ENCODE measurements at regions not wholly inside any gene's neighbourhood (a gene's known extent, or its start where the extent isn't known, plus 50 kb on each side); places are given as distances from the start of the nearest gene placed in this dataset.
A peak's percentile ranks its signal among the peaks of the same experiment; 100 is the strongest.

- no peaks in the 10 kb centered on the region for H3K36me3 ChIP-seq (replicated peaks in 1 of 2)
- DNase-seq, result no peak
- WGBS, 4 donors, result 73 to 83% (median 75%) methylated on average over 1 of the region's 1 CpG
- intact Hi-C loops (cut with DNase I), result no loop called here
- H3K27me3 ChIP-seq, result no peaks in the 10 kb centered on the region
- no peak overlapping the region for H3K4me3 ChIP-seq
- TF ChIP-seq CTCF (IDR thresholded peaks at IDR 0.05), result no peak
- TF ChIP-seq POLR2A (IDR thresholded peaks at IDR 0.05), result no peak
- no peaks in the 10 kb centered on the region for H3K9me3 ChIP-seq (replicated peaks in 1 of 3)
- peaks cover 6 to 8% of the 10 kb centered on the region in 2 donors for H3K4me1 ChIP-seq (replicated peaks in 1 of 2)
- no peak overlapping the region for H3K27ac ChIP-seq
Measured at GRCh38 chr6:139927742-139928305, 553.4 kb upstream of the CITED2 start.

- H3K9me3 ChIP-seq (replicated peaks in 1 of 3), result no peaks in the 10 kb centered on the region
- 70 to 81% (median 76%) methylated on average over 2 of the region's 2 CpGs for WGBS, 4 donors
- no peak overlapping the region for H3K27ac ChIP-seq
- intact Hi-C loops (cut with DNase I), result no loop called here
- no peaks in the 10 kb centered on the region for H3K27me3 ChIP-seq
- no peaks in the 10 kb centered on the region for H3K36me3 ChIP-seq (replicated peaks in 1 of 2)
- H3K4me3 ChIP-seq, result no peak overlapping the region
- peaks cover 6 to 8% of the 10 kb centered on the region in 2 donors for H3K4me1 ChIP-seq (replicated peaks in 1 of 2)
- peak in 2 of 7 donors; percentile 19 to 27 for DNase-seq
- TF ChIP-seq POLR2A (IDR thresholded peaks at IDR 0.05), result no peak
- TF ChIP-seq CTCF (IDR thresholded peaks at IDR 0.05), result peak in 1 of 6 experiments; percentile 12
Measured at GRCh38 chr6:139927236-139927635, 552.8 kb upstream of the CITED2 start.

GRCh38 chr6:139926711-139927110 lies 552.3 kb upstream of the CITED2 start:
- WGBS, 4 donors, result 46 to 67% (median 61%) methylated on average over 3 of the region's 3 CpGs
- TF ChIP-seq CTCF (IDR thresholded peaks at IDR 0.05) (no peak), POLR2A (IDR thresholded peaks at IDR 0.05) (no peak)

GRCh38 chr6:139925894-139926641 lies 551.6 kb upstream of the CITED2 start:
- no peaks in the 10 kb centered on the region for H3K36me3 ChIP-seq (replicated peaks in 1 of 2)
- DNase-seq, result no peak
- H3K27ac ChIP-seq, result no peak overlapping the region
- H3K4me1 ChIP-seq (replicated peaks in 1 of 2), result peaks cover 6 to 8% of the 10 kb centered on the region in 2 donors
- H3K9me3 ChIP-seq (replicated peaks in 1 of 3), result no peaks in the 10 kb centered on the region
- 80 to 87% (median 85%) methylated on average over 11 of the region's 11 CpGs for WGBS, 4 donors
- no peak overlapping the region for H3K4me3 ChIP-seq
- H3K27me3 ChIP-seq, result no peaks in the 10 kb centered on the region
- intact Hi-C loops (cut with DNase I), result no loop called here
- no peak for TF ChIP-seq CTCF (IDR thresholded peaks at IDR 0.05)
- no peak for TF ChIP-seq POLR2A (IDR thresholded peaks at IDR 0.05)

More at GRCh38 chr6:139926711-139927110, 552.3 kb upstream of the CITED2 start:
- no peak for DNase-seq
- H3K4me3 ChIP-seq, result no peak overlapping the region
- no peak overlapping the region for H3K27ac ChIP-seq
- peaks cover 6 to 8% of the 10 kb centered on the region in 2 donors for H3K4me1 ChIP-seq (replicated peaks in 1 of 2)
- no peaks in the 10 kb centered on the region for H3K9me3 ChIP-seq (replicated peaks in 1 of 3)
- no peaks in the 10 kb centered on the region for H3K36me3 ChIP-seq (replicated peaks in 1 of 2)
- H3K27me3 ChIP-seq, result no peaks in the 10 kb centered on the region
- intact Hi-C loops (cut with DNase I), result no loop called here
